GM18511 (cell line): ENCODE measurements at regions not wholly inside any gene's neighbourhood (a gene's known extent, or its start where the extent isn't known, plus 50 kb on each side); places are given as distances from the start of the nearest gene placed in this dataset.

ENCODE experiments used
- ATAC-seq: cut with Tn5 transposase; IDR thresholded peaks from one replicate; pipeline ENCODE4 v1.9.1; 2021; ENCODE audit warnings: mild to moderate bottlenecking, moderate library complexity; ENCODE audit not compliant: unreplicated experiment

- ATAC-seq = no peak
Measured at GRCh38 chr9:28539434-28540070, 966.3 kb upstream of the C9orf72 start.

DNA sequence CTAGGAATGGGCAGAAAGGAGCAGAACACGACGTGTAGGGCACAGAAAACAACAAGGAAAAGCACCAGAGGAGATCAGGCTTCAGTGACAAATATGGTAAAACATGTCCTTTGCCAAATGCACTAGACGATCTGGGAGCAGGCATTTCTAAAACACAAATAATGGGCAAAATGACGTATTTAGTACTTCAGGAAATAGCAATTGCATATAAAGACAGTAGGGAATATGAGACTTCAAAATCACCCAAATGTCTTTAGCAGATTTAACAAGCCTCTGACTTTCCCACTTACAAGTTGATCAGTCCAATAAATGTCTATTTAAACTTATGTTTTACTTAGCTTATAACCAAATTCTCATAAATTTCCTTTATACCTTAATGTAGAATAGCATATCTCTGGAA lies 969.6 kb upstream of the C9orf72 start:
- ATAC-seq = no peak

GRCh38 chr9:28547527-28547926 lies 974.2 kb upstream of the C9orf72 start:
- ATAC-seq = no peak

- no peak for ATAC-seq
Measured at GRCh38 chr9:28563291-28563934, 990.1 kb upstream of the C9orf72 start.

DNA sequence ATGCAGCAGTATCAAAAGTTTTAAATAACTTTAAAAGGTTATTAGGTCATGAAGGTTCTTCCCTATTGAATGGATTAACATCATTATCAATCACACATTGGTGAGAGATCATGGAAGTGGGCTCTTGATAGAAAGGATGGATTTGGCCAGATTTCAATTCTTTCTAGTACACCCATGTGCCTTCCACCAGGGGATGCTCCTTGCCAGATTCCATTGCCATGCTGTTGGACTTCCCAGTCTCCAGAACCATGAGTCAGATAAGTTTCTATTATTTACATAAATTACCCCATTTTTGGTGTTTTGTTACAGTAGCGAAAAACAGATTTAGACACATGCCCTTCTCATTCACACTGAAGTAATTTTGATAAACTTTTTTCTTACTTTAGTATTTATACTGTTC lies 1010.6 kb upstream of the C9orf72 start:
- ATAC-seq = no peak

DNA sequence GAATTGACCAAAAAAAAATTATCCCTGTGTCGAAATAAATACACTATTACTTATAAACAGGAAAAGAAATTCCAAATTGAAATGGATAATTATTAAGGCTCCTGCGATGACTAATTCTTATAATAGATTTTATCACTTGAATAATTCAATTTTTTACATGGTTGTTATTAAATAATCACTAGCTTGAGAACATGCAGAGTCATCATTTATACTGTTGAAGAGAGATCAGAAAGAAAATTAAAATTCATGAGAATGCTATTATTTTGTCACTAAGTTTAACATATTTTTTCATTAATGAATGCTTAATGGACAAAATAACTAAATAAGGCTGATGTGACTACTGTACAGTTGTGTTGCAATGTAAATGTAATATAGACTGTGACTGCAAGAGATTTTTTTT lies 1011.3 kb upstream of the C9orf72 start:
- ATAC-seq = no peak

DNA sequence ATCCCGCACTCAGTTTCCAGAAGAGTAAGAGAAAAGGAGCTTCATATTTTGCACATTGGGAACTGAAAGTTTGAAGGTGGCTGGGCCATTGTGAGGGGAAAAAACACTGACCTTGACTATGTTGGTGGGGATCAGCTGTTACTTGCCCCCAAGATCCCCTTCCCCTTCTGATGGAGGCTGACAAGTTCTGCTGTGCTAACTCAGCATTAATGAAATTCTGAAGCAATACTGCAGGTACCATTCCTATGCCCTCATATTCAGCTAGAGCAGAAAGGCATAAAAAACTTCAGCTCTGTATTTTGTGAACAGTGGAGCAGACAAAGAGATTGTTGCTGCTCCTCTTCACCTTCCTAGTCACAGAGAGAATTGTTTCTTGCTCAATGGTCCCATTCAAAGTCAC lies 1013.8 kb upstream of the C9orf72 start:
- ATAC-seq = no peak

DNA sequence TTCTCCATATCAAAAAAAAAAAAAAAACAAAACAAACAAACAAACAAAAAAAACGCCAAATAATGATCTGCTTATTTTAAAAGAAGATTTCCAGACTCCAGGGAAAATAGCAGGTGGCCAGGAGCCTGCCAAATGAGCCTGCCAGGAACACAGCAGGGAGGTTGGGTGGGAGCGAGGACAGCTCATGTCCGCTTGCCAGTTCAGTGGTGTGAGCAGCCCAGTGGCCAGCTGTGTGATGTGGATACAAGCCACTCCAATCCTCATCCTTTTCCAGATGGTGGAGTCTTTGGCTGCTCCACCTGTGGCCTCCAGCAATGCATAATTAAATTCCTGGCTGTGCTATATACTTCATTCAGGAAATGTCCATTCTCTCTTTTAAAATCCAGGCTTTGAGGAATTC lies 1025.1 kb upstream of the C9orf72 start:
- no peak for ATAC-seq

GRCh38 chr9:28600226-28600625 lies 1026.9 kb upstream of the C9orf72 start:
- no peak for ATAC-seq

DNA sequence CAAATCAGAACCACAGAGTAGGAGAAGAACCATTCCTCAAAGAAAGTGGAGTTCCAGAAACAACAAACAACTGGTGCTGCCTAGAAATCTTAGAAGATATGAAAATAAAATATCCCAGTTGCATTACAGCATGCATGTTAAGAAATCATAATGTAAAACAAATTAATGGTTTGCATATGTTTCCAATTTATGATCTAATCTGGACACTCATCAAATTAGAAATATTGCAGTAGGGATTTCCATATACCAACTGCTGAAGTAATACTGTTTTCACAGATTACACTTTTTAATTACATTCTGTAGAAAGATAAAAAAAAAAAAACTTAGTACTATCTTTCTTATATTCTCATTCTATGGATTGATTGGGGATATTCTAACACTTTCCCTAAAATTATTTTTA lies 1034.6 kb upstream of the C9orf72 start:
- ATAC-seq = no peak

GRCh38 chr9:28610339-28610738 lies 1037.1 kb upstream of the C9orf72 start:
- no peak for ATAC-seq

DNA sequence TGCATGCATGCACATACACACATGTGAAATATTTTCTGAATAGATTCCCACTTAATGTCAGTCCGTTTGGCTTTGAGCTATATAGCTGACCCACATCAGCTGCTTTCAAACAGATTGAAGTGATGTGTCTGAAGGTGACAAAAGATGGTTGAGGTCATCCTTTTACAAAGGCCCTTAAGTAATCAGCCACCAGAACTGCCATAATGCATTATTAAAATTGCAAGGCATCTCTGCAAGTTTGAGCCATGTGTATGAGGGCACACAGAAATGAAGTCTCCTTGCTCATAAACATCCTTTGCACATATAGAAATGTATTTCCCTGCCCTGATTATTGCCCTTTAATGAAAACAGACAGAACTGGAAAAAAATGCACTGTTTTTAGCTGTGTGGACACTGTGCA lies 1043.0 kb upstream of the C9orf72 start:
- ATAC-seq = no peak

- no peak for ATAC-seq
Measured at GRCh38 chr9:28620011-28620410, 1046.7 kb upstream of the C9orf72 start.

DNA sequence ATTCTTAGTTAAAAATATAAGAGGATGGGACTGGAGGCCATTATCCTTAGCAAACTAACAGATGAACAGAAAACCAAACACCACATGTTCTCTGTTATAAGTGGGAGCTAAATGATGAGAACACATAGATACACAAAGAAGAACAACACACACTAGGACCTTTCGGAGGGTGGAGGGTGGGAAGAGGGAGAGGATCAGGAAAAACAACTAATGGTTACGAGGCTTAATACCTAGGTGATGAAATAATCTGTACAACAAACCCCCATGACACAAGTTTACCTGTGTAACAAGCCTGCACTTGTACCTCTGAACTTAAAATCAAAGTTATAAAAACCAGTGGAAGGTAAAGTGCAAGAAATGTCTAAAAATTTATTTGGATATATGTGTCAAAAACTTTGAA lies 1047.4 kb upstream of the C9orf72 start:
- ATAC-seq = no peak

GRCh38 chr9:28624771-28625170 lies 1051.5 kb upstream of the C9orf72 start:
- no peak for ATAC-seq

GRCh38 chr9:28628031-28628430 lies 1054.8 kb upstream of the C9orf72 start:
- no peak for ATAC-seq

DNA sequence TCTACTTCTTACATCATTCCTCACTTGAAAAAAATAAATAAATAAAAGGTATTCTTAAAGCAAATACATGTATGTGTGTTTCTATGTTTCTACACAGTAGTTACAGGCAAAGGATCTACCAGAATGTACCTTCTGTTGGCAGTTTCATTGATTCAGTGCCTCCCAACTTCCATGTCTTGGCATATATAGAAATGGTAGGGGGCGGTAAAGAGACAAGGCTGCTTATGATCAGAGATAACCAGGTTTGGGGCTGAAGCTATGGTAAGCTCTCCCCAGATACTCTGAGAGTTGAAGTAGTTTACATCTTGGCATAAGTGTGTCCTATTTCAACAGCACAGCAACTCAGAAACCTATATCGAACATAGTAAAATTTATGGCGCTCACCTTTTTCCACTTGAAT lies 1075.4 kb upstream of the C9orf72 start:
- no peak for ATAC-seq

DNA sequence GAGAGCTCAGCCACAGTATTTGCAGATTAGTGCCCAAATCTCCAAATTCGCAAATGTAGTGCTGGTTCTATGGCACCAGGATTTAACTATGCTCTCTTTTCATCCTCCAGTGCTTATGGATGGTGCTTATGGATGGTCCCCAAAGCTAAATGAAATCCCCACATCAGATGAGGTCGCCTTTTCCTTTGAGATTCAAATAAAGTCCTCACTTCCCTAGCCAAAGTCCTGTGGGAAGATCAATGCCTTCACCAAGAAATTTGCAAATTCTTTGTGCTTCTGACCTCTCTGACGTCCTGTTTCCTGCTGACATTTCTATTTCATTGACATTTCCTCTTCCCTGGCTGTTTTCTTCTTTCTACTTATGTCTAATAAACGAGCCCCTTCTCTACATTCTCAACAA lies 1077.0 kb upstream of the C9orf72 start:
- ATAC-seq = no peak

- ATAC-seq = no peak
Measured at GRCh38 chr9:28651050-28651722, 1077.9 kb upstream of the C9orf72 start.

DNA sequence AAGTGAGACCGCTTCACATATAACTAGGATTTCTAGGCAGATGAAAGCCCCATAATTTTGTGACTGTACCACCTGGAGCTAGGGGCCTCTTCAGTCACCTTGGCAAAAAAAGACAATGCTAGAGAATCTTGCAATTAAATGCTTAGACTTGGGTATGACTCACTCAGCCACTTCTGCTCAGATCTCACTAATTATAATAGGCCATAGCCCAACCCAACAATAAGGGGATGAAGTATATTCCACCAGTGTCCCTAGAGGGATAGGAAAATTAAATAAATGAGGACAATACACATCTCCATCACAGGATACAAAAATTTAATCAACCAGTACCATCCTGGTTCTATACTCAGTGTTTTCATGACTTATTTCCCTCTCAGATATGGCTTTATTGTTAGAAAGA lies 1079.9 kb upstream of the C9orf72 start:
- ATAC-seq = no peak

DNA sequence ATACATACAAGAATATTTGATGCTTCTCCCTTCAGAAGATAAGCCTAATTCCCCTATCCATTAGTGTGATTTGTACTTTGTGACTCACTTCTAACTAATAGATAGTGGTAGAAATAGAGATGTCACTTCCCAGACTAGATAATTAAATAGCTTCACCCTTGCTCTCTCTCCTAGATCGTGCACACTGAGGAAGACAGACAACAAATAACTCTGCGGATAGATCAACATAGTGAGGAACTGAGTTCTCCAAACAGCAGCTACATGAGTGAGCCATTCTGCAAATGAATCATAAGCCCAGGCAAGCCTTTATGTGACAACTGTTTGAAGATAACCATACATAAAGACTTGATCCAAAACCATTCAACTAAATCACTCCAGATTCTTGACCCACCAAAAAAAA lies 1083.4 kb upstream of the C9orf72 start:
- no peak for ATAC-seq

- no peak for ATAC-seq
Measured at GRCh38 chr9:28661853-28662252, 1088.6 kb upstream of the C9orf72 start.
